AG04450 (cell line): ENCODE measurements at regions not wholly inside any gene's neighbourhood (a gene's known extent, or its start where the extent isn't known, plus 50 kb on each side); places are given as distances from the start of the nearest gene placed in this dataset.
"Not testable (repeated sequence)": the region's sequence is repeated elsewhere in the genome, so short reads cannot be mapped to it uniquely, and the experiment has no call there.

Experiments
- CTCF ChIA-PET: fragments of 300-600, 350-600 bp; formaldehyde crosslinking; extraction: SDS; loops from one replicate; lab custom pipeline; 2022; ENCODE audit warnings: antibody characterized with exemption, inconsistent platforms; lab: Charles Lee
- POLR2A ChIA-PET: fragments of 350-600 bp; formaldehyde crosslinking; extraction: SDS; loops from one replicate; lab custom pipeline; 2021; ENCODE audit warnings: antibody characterized with exemption, inconsistent platforms; lab: Yijun Ruan, JAX
- DNase-seq: peaks from one replicate; pipeline ENCODE4 v3.0.0-alpha.2; 2011; ENCODE audit warnings: low read depth, low spot score
- H3K27ac ChIP-seq: one replicate; pipeline ENCODE4 v1.5.1; 2012; ENCODE audit warnings: low read depth, low read length, control low read depth
- H3K27me3 ChIP-seq: one replicate; pipeline ENCODE4 v1.6.0; 2012; ENCODE audit warnings: low read length; ENCODE audit not compliant: control insufficient read depth, insufficient read depth
- H3K4me3 ChIP-seq: 2 replicates; pipeline ENCODE4 v1.5.1; 2011; ENCODE audit warnings: mild to moderate bottlenecking, low read depth, low read length, control low read depth
- H3K9me3 ChIP-seq: 2 replicates; pipeline ENCODE4 v1.5.1; 2012; ENCODE audit warnings: low read length; ENCODE audit not compliant: control insufficient read depth, insufficient read depth
- CTCF ChIP-seq: IDR thresholded peaks from 2 replicates; pipeline ENCODE4 v1.5.1; 2011; ENCODE audit warnings: low read depth, low read length, control low read depth, inconsistent platforms

- CTCF ChIA-PET = no interaction called here
These were observed 303.2 kb downstream of the ZIC1 start for GRCh38 chr3:147712357-147712756.

GRCh38 chr3:147712758-147713157 lies 303.6 kb downstream of the ZIC1 start:
- POLR2A ChIA-PET, H3K27me3 ChIP-seq, H3K27ac ChIP-seq, H3K9me3 ChIP-seq, H3K4me3 ChIP-seq, DNase-seq: not testable (repeated sequence)
- CTCF ChIA-PET = interaction anchor here (0.6 kb wide), 1 partner anchor 1006 kb away, joined by 4 read pairs; no protein-coding TSS in a partner anchor

More at GRCh38 chr3:147712357-147712756, 303.2 kb downstream of the ZIC1 start:
- Histone ChIP-seq H3K27me3 (no peaks in the 10 kb centered on the region), H3K9me3 (no peaks in the 10 kb centered on the region), H3K4me3 (no peak overlapping the region), H3K27ac (no peak overlapping the region)
- POLR2A ChIA-PET = no interaction called here
- TF ChIP-seq CTCF = no peak
- no peak for DNase-seq

GRCh38 chr3:147713234-147714133 lies 304.3 kb downstream of the ZIC1 start:
- ChIA-PET CTCF (interaction anchor here (0.6 kb wide), 1 partner anchor 1005 kb away, joined by 4 read pairs; no protein-coding TSS in a partner anchor), POLR2A (no interaction called here)
- no peaks in the 10 kb centered on the region for H3K9me3 ChIP-seq
- no peaks in the 10 kb centered on the region for H3K27me3 ChIP-seq
- DNase-seq = no peak
- no peak overlapping the region for H3K4me3 ChIP-seq
- TF ChIP-seq CTCF = no peak
- no peak overlapping the region for H3K27ac ChIP-seq

GRCh38 chr3:147729641-147730040 lies 320.5 kb downstream of the ZIC1 start:
- Histone ChIP-seq H3K4me3 (no peak overlapping the region), H3K9me3 (no peaks in the 10 kb centered on the region), H3K27ac (no peak overlapping the region), H3K27me3 (no peaks in the 10 kb centered on the region)
- no peak for DNase-seq
- CTCF ChIA-PET = no interaction called here
- TF ChIP-seq CTCF = no peak
- POLR2A ChIA-PET = no interaction called here

- Histone ChIP-seq H3K27ac (no peak overlapping the region), H3K9me3 (no peaks in the 10 kb centered on the region), H3K4me3 (no peak overlapping the region), H3K27me3 (no peaks in the 10 kb centered on the region)
- CTCF ChIA-PET = no interaction called here
- DNase-seq = no peak
- POLR2A ChIA-PET = no interaction called here
- TF ChIP-seq CTCF = no peak
These were observed 321.1 kb downstream of the ZIC1 start for GRCh38 chr3:147730284-147730683.
